H1 (cell line): ENCODE measurements at regions not wholly inside any gene's neighbourhood (a gene's known extent, or its start where the extent isn't known, plus 50 kb on each side); places are given as distances from the start of the nearest gene placed in this dataset.

Experiments
- CHD7 ChIP-seq: fragments of 300-600 bp; sonication (generic); IDR thresholded peaks from 2 replicates; pipeline ENCODE4 v1.7.1; 2012; ENCODE audit warnings: low read length, moderate library complexity, mild to moderate bottlenecking, inconsistent platforms; ENCODE audit not compliant: insufficient replicate concordance
- CTBP2 ChIP-seq: IDR thresholded peaks from 2 replicates; pipeline ENCODE4 v1.7.0; 2011; ENCODE audit warnings: borderline replicate concordance, mild to moderate bottlenecking, moderate library complexity, mixed read lengths, low read length; ENCODE audit not compliant: insufficient read depth, insufficient read length
- KDM5A ChIP-seq: fragments of 200-600 bp; IDR thresholded peaks from 2 replicates; pipeline ENCODE4 v1.7.1; 2012; ENCODE audit warnings: mild to moderate bottlenecking, low read length, inconsistent platforms, mixed read lengths
- TCF12 ChIP-seq: IDR thresholded peaks from 2 replicates; pipeline ENCODE4 v1.6.1; 2011; ENCODE audit warnings: low read depth, mild to moderate bottlenecking, low read length

DNA sequence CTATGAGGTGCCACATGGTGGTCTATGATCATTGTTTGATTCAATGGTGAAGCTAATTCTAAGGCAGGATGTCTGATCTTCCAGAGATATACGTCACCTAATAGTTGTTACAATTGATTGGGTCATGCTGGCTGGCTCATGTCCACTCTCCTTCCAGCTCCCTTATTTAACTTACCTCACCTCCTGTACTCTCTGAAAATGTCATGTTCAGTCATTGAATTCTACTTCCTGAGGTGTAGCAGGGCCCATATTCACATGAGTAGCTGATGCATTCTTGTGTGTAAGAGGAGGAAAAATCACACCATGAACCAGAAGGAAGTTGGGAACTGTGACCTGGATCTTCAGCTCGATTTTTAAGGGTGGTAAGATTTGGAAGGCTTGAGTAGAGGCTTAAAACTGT lies 795.8 kb downstream of the QKI start (continued):
- TF ChIP-seq CHD7: no peak
- TF ChIP-seq CTBP2: no peak
- no peak for TF ChIP-seq TCF12
- no peak for TF ChIP-seq KDM5A
